Keratinocyte (primary cell): ENCODE measurements at regions not wholly inside any gene's neighbourhood (a gene's known extent, or its start where the extent isn't known, plus 50 kb on each side); places are given as distances from the start of the nearest gene placed in this dataset.

Experiments
- EZH2 ChIP-seq: IDR thresholded peaks from one replicate; pipeline ENCODE4 v1.6.1; 2012; ENCODE audit warnings: inconsistent platforms, mild to moderate bottlenecking, low read length, moderate library complexity
- TF ChIP-seq, protein P1 (sequence below), 3 experiments: IDR thresholded peaks in 1 of 3; conservative IDR thresholded peaks in 1 of 3; optimal IDR thresholded peaks in 1 of 3; 2 replicates in 2 of 3; 3 replicates in 1 of 3; pipeline versions ENCODE3 to v1.5.1; 2011; ENCODE audit warnings: low read length in 3 of 3, mild to moderate bottlenecking in 3 of 3, moderate library complexity in 2 of 3, control low read depth in 1 of 3, inconsistent platforms in 1 of 3; ENCODE audit not compliant: insufficient read depth in 2 of 3; ENCODE audit errors: extremely low read depth in 1 of 3

DNA sequence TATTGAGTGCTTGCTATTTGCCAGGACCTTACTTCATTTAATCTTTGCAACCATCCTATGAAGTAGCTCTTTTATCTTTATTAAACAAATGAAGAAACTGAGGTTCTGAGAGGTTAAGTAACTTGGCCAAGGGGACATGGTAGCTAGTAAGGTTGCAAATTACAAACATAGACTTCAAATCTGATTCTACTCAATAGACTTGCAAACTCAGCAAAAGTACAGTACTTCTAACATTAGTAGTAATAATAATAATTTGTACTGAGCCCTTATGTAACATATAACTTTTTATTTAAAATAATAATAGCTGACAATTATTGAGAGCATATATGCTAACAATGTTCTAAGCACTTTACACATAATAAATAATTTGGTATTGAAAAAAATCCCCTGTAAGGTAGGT is 255.7 kb upstream of the ATP5MC3 start:
- TF ChIP-seq, protein P1, sequence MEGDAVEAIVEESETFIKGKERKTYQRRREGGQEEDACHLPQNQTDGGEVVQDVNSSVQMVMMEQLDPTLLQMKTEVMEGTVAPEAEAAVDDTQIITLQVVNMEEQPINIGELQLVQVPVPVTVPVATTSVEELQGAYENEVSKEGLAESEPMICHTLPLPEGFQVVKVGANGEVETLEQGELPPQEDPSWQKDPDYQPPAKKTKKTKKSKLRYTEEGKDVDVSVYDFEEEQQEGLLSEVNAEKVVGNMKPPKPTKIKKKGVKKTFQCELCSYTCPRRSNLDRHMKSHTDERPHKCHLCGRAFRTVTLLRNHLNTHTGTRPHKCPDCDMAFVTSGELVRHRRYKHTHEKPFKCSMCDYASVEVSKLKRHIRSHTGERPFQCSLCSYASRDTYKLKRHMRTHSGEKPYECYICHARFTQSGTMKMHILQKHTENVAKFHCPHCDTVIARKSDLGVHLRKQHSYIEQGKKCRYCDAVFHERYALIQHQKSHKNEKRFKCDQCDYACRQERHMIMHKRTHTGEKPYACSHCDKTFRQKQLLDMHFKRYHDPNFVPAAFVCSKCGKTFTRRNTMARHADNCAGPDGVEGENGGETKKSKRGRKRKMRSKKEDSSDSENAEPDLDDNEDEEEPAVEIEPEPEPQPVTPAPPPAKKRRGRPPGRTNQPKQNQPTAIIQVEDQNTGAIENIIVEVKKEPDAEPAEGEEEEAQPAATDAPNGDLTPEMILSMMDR (optimal IDR thresholded peaks at IDR 0.05 in 1 of 3, IDR thresholded peaks at IDR 0.05 in 1 of 3, conservative IDR thresholded peaks at IDR 0.05 in 1 of 3; ENCODE audit: extremely low read depth in 1 of 3, insufficient read depth in 2 of 3, low read length in 3 of 3): no peak
- no peak for TF ChIP-seq EZH2
